ENCODE measurements at regions not wholly inside any gene's neighbourhood (a gene's known extent, or its start where the extent isn't known, plus 50 kb on each side); places are given as distances from the start of the nearest gene placed in this dataset.

GRCh38 chr3:152531717-152532116 lies 263.0 kb downstream of the MBNL1 start:
- no peak overlapping the region for H3K27ac Mint-ChIP-seq (ENCODE audit: unreplicated experiment)
- no peak for TF ChIP-seq CTCF (IDR thresholded peaks at IDR 0.05; ENCODE audit: insufficient read depth in 1 of 2, low read depth in 1 of 2, low read length in 1 of 2, severe bottlenecking in 1 of 2, unreplicated experiment in 1 of 2)
- POLR2A ChIA-PET = no interaction called here

GRCh38 chr3:152538518-152538917 lies 269.8 kb downstream of the MBNL1 start:
- ChIA-PET POLR2A (no interaction called here), CTCF (no interaction called here)
- H3K27me3 Mint-ChIP-seq (ENCODE audit: insufficient read depth, unreplicated experiment) = peaks cover 3% of the 10 kb centered on the region
- Histone ChIP-seq H3K4me3 (ENCODE audit: low read depth, low read length) (no peak overlapping the region), H3K36me3 (ENCODE audit: control insufficient read depth, insufficient read depth, low read length) (no peaks in the 10 kb centered on the region), H3K4me1 (no peaks in the 10 kb centered on the region), H3K9me3 (no peaks in the 10 kb centered on the region), H3K27me3 (replicated peaks; ENCODE audit: control insufficient read depth, insufficient read depth, low read length) (no peaks in the 10 kb centered on the region)
- BruUV-seq (replicated peaks) = no TSS peak
- no peaks in the 10 kb centered on the region for H3K36me3 Mint-ChIP-seq (ENCODE audit: insufficient read depth, unreplicated experiment)
- no peak for TF ChIP-seq CTCF (IDR thresholded peaks at IDR 0.05; ENCODE audit: insufficient read depth in 1 of 2, low read depth in 1 of 2, low read length in 1 of 2, severe bottlenecking in 1 of 2, unreplicated experiment in 1 of 2)
- DNase-seq = no peak
- intact Hi-C loops (cut with micrococcal nuclease; ENCODE audit: unreplicated experiment) = no loop called here
- no peak overlapping the region for H3K4me3 Mint-ChIP-seq (ENCODE audit: unreplicated experiment)
- H3K9me3 Mint-ChIP-seq (ENCODE audit: unreplicated experiment) = no peaks in the 10 kb centered on the region
- H3K4me1 Mint-ChIP-seq (ENCODE audit: low read depth, unreplicated experiment) = no peaks in the 10 kb centered on the region
- H3K27ac Mint-ChIP-seq (ENCODE audit: unreplicated experiment) = no peak overlapping the region

More at GRCh38 chr3:152531717-152532116, 263.0 kb downstream of the MBNL1 start:
- Histone ChIP-seq H3K4me1 (no peaks in the 10 kb centered on the region), H3K4me3 (ENCODE audit: low read depth, low read length) (no peak overlapping the region), H3K27me3 (replicated peaks; ENCODE audit: control insufficient read depth, insufficient read depth, low read length) (no peaks in the 10 kb centered on the region), H3K36me3 (ENCODE audit: control insufficient read depth, insufficient read depth, low read length) (no peaks in the 10 kb centered on the region), H3K9me3 (no peaks in the 10 kb centered on the region)
- intact Hi-C loops (cut with micrococcal nuclease; ENCODE audit: unreplicated experiment) = no loop called here
- Mint-ChIP-seq H3K36me3 (ENCODE audit: insufficient read depth, unreplicated experiment) (no peaks in the 10 kb centered on the region), H3K27me3 (ENCODE audit: insufficient read depth, unreplicated experiment) (peaks cover 3% of the 10 kb centered on the region), H3K4me3 (ENCODE audit: unreplicated experiment) (no peak overlapping the region), H3K9me3 (ENCODE audit: unreplicated experiment) (peaks cover 11% of the 10 kb centered on the region), H3K4me1 (ENCODE audit: low read depth, unreplicated experiment) (no peaks in the 10 kb centered on the region)
- CTCF ChIA-PET = no interaction called here
- no peak for DNase-seq
- no TSS peak for BruUV-seq (replicated peaks)

GRCh38 chr3:152539191-152539764 lies 270.5 kb downstream of the MBNL1 start:
- no peaks in the 10 kb centered on the region for H3K4me1 ChIP-seq
- BruUV-seq (replicated peaks) = no TSS peak
- ChIA-PET POLR2A (no interaction called here), CTCF (no interaction called here)
- TF ChIP-seq CTCF (IDR thresholded peaks at IDR 0.05; ENCODE audit: insufficient read depth in 1 of 2, low read depth in 1 of 2, low read length in 1 of 2, severe bottlenecking in 1 of 2, unreplicated experiment in 1 of 2) = peak; percentile 25 to 34
- no peaks in the 10 kb centered on the region for H3K9me3 Mint-ChIP-seq (ENCODE audit: unreplicated experiment)
- H3K27ac Mint-ChIP-seq (ENCODE audit: unreplicated experiment) = no peak overlapping the region
- H3K36me3 Mint-ChIP-seq (ENCODE audit: insufficient read depth, unreplicated experiment) = no peaks in the 10 kb centered on the region
- H3K9me3 ChIP-seq = no peaks in the 10 kb centered on the region
- intact Hi-C loops (cut with micrococcal nuclease; ENCODE audit: unreplicated experiment) = no loop called here
- H3K27me3 ChIP-seq (replicated peaks; ENCODE audit: control insufficient read depth, insufficient read depth, low read length) = no peaks in the 10 kb centered on the region
- H3K4me1 Mint-ChIP-seq (ENCODE audit: low read depth, unreplicated experiment) = no peaks in the 10 kb centered on the region
- no peak overlapping the region for H3K4me3 Mint-ChIP-seq (ENCODE audit: unreplicated experiment)
- H3K27me3 Mint-ChIP-seq (ENCODE audit: insufficient read depth, unreplicated experiment) = peaks cover 3% of the 10 kb centered on the region
- H3K4me3 ChIP-seq (ENCODE audit: low read depth, low read length) = no peak overlapping the region
- no peaks in the 10 kb centered on the region for H3K36me3 ChIP-seq (ENCODE audit: control insufficient read depth, insufficient read depth, low read length)
- no peak for DNase-seq

Measured in Caco-2 (cell line).